Skeletal muscle cell (primary cell): ENCODE measurements at regions not wholly inside any gene's neighbourhood (a gene's known extent, or its start where the extent isn't known, plus 50 kb on each side); places are given as distances from the start of the nearest gene placed in this dataset.

Source experiments
- DNase-seq: peaks from one replicate; pipeline ENCODE4 v3.0.0-alpha.2; 2010; ENCODE audit warnings: low read depth
- H3K4me3 ChIP-seq: 2 replicates; pipeline ENCODE4 v1.5.1; 2011; ENCODE audit warnings: low read depth, mild to moderate bottlenecking, control low read depth, low read length, moderate library complexity

DNA sequence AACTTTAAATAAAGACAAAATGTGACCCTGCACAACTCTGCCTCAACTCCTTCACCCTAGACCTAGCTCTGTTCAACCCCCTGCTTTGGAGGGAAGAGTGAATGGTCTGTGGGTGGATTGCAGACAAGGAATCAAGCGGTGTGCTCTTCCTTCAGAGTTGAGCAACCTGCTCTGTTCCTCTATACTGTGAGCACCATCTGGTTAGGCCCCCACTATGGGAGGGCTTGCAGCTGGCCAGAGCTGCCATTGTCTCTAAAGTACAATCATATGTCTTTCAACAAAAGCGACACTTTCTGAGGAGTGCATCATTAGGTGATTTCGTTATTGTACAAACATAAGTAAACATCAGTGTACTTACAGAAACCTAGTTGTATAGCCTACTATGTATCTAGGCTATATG is 406.1 kb upstream of the MARCKS start:
- H3K4me3 ChIP-seq: no peak overlapping the region
- no peak for DNase-seq

DNA sequence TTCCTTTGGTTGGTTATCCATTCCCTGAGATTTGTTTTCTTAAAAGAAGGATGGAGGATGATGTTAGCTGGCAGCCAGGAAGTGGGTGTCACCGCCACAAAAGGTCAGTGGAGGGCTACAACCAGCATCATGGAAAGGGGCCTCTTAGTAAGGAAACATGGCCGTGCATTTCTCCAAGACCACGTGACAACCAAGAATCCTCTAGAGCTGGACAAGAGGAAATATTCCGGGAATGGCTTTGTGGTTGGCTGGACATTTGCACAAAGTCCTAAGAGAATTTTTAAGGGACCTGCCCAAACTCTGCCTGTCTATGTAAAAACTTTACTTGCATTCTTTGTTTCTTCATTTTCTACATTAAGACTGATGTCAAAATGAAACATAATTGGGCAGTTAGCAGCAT is 399.9 kb upstream of the MARCKS start:
- no peak overlapping the region for H3K4me3 ChIP-seq
- DNase-seq: peak; percentile 75

DNA sequence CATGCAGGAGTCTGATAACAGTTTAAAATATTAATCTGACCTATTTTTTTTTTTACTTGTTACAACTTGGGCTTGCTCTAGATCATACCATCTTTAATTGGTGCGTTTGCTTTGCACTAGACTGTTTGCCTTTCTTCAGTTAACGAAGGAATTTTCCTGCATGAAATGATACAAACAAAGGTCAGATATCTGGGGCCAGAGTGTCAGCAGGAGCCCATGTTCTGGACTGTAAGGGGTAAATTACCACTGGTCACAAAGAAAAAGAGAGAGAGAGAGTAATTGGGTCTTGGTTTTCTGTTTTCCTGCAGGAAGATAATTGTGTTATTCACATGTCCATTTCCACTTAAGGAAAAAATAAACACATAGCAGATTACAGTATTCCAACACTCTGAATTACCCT is 399.4 kb upstream of the MARCKS start:
- no peak overlapping the region for H3K4me3 ChIP-seq
- DNase-seq: no peak

DNA sequence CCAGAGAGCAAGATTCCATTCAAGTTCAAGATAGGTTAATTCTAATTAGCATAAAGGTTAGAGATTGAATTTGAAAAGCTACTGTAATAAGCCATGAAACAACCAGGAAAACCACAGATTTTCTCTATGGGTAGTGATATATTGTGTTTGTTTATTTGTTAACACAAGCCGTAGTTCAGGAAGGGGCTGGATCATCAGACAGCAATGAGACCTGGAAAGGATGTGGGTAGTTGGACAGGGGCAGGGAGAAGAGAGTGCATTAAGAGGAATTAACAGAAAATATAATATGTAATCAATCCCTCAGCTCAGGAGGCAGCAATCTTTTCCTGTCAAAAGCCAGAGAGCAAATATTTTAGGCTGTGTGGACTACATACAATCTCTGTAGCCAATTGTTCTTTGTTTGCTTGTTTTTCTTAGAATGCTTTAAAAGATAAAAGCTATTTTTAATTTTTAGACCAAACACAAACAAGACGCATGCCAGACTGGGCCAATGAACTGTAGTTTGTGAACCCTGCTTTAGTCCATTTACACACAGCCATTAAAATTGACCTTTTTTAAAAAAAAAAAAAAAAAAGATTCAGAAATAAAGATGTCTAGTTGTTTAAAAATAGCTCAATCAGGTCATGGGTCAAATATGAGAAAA is 398.7 kb upstream of the MARCKS start:
- H3K4me3 ChIP-seq: no peak overlapping the region
- no peak for DNase-seq

DNA sequence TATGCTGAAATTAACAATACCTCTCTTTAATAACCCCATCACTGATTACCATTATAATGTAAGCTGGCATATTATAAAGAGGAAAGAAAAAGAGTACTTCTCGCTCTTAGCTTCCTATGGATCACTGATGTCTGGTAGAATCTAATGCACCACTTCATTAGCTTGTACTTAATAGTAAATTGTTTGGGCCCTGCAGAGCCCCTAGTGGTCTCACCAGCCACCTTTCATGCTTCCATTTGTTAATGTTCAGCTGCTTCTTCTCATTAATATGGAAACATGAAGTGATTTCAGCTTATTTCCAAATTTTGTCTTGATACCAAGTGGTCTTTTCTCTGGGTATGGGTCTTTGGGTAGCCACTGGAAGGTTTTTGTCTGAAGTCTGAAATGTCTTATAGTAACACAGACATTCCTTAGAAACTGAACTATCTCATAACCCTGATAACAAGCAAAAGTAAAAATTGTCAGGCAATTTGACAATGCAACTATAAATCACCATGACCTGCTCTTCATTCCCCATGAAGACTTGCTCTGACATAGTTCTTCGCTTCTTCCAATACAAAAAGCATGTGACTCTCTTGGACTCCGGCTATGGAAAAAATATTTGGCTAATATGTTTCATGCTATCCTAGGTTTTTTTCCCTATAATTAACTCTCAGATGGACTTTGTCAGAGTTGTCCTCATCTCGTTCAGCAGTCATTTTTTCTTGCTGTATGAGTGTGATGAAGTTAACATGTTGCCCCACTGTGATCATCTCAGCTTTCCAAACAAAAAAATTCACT is 395.8 kb upstream of the MARCKS start:
- no peak overlapping the region for H3K4me3 ChIP-seq
- DNase-seq: no peak

DNA sequence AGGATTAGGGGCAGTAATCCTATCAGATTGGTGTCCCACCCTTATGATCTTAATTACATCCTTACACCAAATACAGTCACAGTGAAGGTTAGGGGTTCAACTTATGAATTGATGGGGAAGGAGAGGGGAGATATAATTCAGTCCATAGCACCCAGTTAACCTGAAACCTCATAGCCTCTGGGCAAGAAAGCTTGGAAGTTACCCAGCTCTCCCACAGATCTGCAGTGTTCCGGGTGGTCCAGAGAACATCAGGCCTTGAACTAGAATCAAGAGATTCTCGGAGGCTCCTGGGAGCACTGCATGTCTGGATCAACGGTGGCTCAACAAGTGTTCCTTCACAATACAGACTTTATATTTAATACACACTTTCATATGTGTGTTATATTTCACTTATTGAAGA is 392.6 kb upstream of the MARCKS start:
- no peak overlapping the region for H3K4me3 ChIP-seq
- no peak for DNase-seq

DNA sequence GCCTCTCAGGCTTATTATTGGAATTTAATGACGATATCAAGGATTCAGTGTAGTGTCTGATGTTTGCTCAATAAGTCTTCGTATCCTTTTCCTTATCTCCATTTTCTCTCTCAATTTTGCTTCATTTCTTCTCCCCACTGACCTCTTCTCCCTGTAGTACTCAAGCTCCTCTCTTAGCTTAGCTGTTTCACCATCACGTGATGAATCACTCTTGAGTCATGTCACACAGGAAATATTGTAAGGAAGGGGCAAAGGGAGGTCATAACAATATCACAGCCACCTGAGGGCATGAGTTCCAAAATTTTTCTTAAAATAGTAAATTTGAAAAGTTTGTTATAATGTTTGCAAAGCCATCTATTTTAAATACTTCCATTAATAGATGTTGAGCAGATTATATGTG is 392.2 kb upstream of the MARCKS start:
- H3K4me3 ChIP-seq: no peak overlapping the region
- peak; percentile 43 for DNase-seq

DNA sequence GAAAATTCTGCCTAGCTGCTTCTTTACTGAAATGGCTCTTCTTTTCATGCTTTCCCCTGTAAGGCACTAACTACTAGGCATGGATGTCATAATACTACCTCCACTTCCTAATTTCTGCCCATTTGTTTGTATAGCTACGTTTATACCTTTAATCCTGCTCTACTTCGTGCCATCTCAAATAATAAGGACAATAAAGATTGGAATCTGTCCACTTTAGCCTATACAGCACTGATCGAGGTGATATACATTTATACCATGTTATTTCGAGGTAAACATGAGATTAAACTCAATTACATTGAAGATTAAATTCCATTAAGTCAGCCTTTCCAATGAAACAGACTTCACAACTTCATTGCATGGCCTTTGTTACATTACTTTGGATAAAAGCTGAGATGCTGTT is 390.6 kb upstream of the MARCKS start:
- DNase-seq: no peak
- H3K4me3 ChIP-seq: no peak overlapping the region

DNA sequence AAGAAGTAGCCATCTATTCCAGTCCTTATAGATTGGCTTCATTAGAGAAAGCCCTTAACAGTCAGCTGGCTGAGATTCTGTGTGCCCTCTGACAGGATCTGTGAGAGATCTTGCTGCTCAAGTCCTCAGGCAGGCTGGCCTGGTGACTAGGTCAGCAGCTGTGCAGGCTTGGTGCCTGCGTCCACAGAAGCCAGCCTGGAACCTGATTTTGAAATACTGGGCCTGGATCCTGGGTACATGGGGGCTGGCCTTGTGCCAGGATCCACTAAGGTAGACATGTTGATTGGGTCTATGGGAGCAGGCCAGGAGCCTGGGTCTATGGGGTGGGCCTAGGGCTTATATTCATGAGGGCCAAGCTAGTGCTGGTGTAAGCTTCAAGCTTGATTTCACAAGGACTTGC is 381.8 kb upstream of the MARCKS start:
- no peak for DNase-seq
- H3K4me3 ChIP-seq: no peak overlapping the region

DNA sequence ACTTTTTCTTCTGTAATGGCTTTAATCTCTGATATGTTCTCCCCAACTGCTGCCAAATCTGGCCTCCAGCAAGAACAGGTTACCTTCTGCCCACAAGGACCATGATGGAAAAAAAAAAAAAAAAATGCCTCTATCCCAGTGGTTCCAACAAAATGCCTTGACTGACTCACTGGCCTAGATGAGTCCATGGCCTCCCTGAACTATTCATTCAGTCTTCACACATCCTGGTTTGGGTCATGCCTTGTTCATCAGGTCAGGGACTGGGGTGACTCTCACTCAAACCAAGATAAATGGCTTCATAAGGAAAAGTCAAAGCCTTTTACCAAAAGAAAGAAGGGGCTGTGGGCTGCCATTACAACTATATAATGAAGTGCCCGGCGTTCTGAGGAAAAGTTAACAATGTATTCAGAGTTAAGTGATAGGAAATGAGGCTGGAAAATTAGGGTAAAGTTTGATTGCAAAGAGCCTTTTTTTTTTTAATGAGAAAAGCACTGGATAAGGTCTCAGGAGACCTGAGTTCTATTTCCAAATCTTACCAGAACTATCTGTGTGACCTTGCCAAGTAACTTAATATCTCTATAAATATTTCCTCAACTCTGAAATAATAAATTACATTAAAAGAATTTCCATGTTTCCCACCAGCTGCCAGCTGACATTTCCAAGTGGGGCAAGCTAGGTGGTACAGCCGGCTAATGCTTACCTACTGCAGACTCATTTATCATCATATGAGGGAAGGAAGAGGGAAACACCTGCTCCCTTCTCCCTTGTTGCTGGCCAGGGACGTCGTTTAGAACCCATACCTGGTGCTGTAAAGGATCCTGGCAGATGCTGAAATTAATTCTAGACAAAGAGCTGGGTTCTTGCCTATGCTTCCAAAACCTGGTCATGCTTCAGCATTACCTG is 380.0 kb upstream of the MARCKS start:
- DNase-seq: no peak
- no peak overlapping the region for H3K4me3 ChIP-seq

DNA sequence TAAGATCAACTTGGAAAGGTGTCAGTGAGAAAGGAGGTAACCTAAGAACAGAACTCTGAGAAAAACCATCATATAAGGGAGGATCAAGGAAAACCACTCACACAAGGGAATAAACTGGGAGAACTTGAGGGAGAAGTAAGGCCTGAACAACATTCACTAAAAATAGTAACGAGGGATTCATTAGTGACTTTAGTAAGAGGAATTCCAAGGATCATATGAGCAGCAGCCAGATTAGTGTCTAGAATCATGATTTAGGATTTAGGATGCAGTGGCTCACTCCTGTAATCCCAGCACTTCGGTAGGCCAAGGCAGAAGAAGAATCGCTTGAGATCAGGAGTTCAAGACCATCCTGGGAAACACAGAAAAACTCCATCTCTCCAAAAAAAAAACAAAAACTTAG is 376.5 kb upstream of the MARCKS start:
- no peak for DNase-seq
- no peak overlapping the region for H3K4me3 ChIP-seq

DNA sequence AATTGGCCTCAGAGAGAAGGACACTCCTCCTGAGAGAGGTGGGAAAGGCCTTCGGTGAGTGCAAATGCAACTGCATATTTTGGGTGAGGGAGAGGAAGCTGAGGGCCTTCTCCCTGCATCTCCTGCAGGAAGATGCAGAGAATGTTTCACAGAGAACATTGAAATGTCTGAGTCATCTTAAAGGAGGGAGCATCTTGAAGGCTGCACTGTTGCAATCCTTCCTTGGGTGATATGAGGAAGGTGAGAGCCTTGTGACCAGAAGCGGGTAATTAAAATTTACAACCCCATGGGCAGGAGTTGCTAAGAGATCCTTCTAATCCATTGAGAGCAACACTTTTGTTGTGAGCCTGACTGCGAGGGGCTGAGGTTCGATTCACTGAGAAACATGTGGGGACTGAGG is 375.7 kb upstream of the MARCKS start:
- no peak overlapping the region for H3K4me3 ChIP-seq
- DNase-seq: no peak

DNA sequence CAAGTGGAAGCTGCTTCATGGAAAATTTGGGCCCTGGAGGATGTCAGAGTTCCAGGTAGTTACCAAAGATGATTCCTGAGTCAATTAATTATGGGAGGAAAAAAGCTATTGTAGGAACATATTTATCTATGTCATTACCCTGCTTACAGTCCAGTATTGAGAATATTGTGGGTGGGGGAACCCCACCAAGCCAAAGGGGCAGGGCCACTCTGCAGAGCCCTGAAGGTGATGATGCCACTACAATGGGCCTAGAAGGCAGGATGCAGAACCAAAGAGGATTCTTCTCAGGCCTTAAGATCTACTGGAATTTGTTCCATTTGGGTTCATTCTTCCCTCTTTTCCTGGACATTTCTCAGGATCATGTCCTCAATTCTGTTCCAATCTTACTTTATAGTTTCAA is 375.2 kb upstream of the MARCKS start:
- no peak for DNase-seq
- no peak overlapping the region for H3K4me3 ChIP-seq

DNA sequence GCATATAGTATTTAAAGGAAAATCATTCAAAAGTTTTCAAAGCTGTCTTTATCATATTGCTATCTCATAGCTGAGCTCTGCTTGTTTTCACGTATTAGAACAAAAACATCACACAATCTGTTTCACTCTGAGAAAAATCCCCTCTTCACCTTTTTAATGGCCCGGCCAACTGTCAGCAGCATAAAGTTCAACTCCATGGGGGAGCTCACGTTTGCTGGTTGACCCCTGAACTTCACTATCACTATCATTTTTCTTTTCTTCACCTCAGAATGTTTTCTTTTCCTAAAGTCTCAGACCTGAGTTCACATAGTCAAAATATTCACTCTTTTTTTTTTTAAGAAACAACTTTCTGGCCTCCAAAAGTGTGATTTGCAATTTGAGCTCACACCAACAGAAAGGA is 374.4 kb upstream of the MARCKS start:
- H3K4me3 ChIP-seq: no peak overlapping the region
- no peak for DNase-seq

DNA sequence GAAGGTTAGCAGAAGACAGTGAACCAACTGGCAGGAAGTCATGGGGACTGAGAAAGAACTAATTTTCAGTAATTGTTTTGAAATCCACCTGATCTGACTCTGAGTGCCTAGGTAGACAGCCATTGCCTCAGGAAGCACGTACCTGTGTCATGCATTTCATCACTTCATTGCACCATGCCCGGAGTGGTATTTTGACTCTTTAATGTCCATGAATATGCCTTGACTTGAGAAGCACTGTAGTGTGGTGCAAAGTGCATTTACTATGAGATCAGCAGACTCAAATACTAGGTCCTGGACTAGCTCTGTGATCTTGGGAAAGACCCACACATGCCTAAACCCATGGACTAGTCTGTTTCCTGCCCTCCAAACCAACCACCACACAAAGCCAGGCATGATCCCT is 370.9 kb upstream of the MARCKS start:
- no peak for DNase-seq
- no peak overlapping the region for H3K4me3 ChIP-seq

DNA sequence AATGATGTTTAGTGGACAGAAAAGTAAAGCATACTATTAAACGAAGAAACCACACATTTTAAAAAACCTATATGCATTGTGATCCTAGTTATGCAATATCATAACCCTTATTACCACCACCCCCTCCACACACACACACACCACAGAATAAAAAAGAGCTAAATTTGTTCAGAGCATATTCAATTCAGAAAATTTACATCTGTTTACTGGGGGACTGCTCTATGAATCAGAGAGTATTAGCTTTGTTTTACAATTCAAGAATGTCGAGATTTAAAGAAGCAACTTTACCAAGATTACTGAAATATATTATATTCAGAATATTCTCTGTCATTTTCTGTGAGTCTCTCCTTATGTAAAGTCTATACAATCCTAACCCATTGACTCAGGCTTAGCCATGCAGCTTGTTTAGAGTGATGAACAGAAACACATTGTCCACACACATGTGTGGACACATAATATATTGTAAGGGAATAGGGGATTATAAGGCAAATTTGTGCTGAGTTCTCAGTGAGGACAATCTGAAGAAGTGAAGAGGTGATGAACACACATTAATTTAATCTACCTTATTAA is 369.6 kb upstream of the MARCKS start:
- H3K4me3 ChIP-seq: no peak overlapping the region

DNA sequence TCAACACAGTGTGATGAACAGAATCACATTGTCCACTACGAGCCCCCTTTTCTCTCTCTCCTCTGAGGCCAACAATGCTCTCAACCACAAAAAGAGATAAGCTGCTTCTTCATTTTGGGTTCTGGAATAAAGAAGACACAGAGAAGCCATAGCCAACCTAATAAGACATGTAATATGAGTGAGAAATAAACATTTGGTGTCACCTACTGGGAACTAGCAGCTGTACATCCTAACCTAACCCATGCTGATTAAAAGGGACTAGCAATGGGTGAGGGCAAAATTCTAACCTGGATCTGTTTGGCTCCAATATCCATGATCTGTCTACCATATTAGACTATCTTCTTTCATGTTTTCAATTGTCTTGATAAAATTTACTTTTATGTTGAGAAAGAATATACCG is 369.1 kb upstream of the MARCKS start:
- no peak for DNase-seq
- no peak overlapping the region for H3K4me3 ChIP-seq

More for the DNA sequence above, 369.6 kb upstream of the MARCKS start:
- DNase-seq: no peak

DNA sequence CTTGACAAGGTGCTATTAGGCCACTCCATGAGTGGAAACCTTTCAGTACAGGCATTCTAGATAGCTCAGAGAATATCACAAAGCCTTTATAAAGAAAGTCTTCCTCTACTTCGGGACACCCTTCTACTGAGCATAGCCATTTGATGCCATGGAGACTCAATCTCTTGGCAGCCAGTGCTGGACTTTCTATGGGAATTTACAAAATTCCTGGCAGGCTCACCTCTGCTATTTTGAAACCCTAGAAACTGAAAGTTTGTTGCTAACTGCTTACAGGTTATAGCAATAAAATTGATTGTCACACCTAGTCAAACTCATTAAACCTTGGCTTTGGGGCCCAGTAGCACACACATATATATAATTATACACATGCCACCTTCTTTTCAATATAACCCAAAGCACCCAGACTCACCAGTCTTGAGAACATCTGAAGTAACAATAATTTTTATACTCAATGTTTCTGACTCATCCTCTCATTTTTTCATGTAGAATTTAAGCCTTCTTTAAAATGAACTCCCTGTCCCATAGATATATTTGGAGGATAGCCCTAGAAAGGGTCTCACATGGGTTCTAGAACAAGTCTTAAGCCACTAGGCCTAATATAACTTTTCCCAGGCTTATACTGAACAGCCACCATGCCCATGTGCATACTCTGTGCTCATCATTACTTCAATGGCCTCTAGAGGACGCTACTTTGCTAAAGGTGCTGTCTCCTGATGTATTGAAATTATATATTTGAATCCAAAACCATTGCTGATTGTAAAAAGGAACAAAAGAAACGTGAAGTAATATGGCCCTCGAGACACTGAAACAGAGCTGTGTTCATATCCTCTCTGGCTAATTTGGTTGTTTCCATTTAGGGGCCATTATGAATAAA is 368.1 kb upstream of the MARCKS start:
- no peak for DNase-seq
- no peak overlapping the region for H3K4me3 ChIP-seq
